Endothelial cell of umbilical vein (primary cell): ENCODE measurements at regions not wholly inside any gene's neighbourhood (a gene's known extent, or its start where the extent isn't known, plus 50 kb on each side); places are given as distances from the start of the nearest gene placed in this dataset.

ENCODE experiments used
- BruUV-seq: library from RNA; stranded (reverse); fragments of 400-500 nt; replicated peaks from 2 replicates; lab custom pipeline; 2021; lab: Mats Ljungman, UMichigan
- CTCF ChIA-PET: fragments of 300-600, 350-600 bp; sonication (Branson Sonifier 250); formaldehyde crosslinking; loops from one replicate; lab custom pipeline; 2021; ENCODE audit warnings: antibody characterized with exemption, inconsistent platforms; lab: Charles Lee
- POLR2A ChIA-PET: fragments of 300-600, 350-600 bp; sonication (Branson Sonifier 250); formaldehyde crosslinking; loops from one replicate; lab custom pipeline; 2021; ENCODE audit warnings: antibody characterized with exemption, inconsistent platforms; lab: Charles Lee
- DNase-seq: peaks from one replicate; pipeline ENCODE4 v3.0.0-alpha.2; 2011; ENCODE audit warnings: low read depth, low spot score
- FAIRE-seq: peaks from 2 replicates; lab custom pipeline; 2011; peaks lifted over from hg19 to GRCh38; lab: Jason Lieb, UNC
- H2AFZ ChIP-seq: 2 replicates; pipeline ENCODE4 v1.6.0; 2012; ENCODE audit warnings: low read depth, low read length, control low read depth, inconsistent platforms
- H3K27ac ChIP-seq: 2 replicates; pipeline ENCODE4 v1.5.1; 2011; ENCODE audit warnings: low read depth, mild to moderate bottlenecking, control low read depth, low read length, moderate library complexity; ENCODE audit not compliant: insufficient read depth
- H3K27me3 ChIP-seq, 2 experiments: 2 replicates each; pipeline versions ENCODE4 v1.6.0 to v1.6.1; 2011; ENCODE audit warnings: low read length in 2 of 2, mixed read lengths in 1 of 2; ENCODE audit not compliant: control insufficient read depth in 2 of 2, insufficient read depth in 2 of 2
- H3K36me3 ChIP-seq, 2 experiments: 2 replicates in 1 of 2; 3 replicates in 1 of 2; pipeline ENCODE4 v1.5.1; 2011; ENCODE audit warnings: low read length in 2 of 2, mild to moderate bottlenecking in 1 of 2, moderate library complexity in 1 of 2; ENCODE audit not compliant: control insufficient read depth in 2 of 2, insufficient read depth in 2 of 2; ENCODE audit errors: extremely low read depth in 1 of 2
- H3K4me1 ChIP-seq: 3 replicates; pipeline ENCODE4 v1.5.1; 2011; ENCODE audit warnings: mild to moderate bottlenecking, low read length; ENCODE audit not compliant: control insufficient read depth, insufficient read depth; ENCODE audit errors: extremely low read depth
- H3K4me2 ChIP-seq: 2 replicates; pipeline ENCODE4 v1.6.1; 2011; ENCODE audit warnings: low read length, control low read depth, mixed read lengths; ENCODE audit not compliant: insufficient read depth
- H3K4me3 ChIP-seq, 3 experiments: fragments of 200-600 bp in 1 of 3; sonication (generic), shearing (Covaris generic) in 1 of 3; replicated peaks in 1 of 3; 2 replicates each; pipeline ENCODE4 v1.5.1; 2011 to 2016; ENCODE audit warnings: control low read depth in 3 of 3, low read length in 3 of 3, mild to moderate bottlenecking in 2 of 3, inconsistent platforms in 1 of 3, low read depth in 1 of 3, moderate library complexity in 1 of 3; ENCODE audit not compliant: insufficient read depth in 1 of 3
- H3K79me2 ChIP-seq: 2 replicates; pipeline ENCODE4 v1.6.0; 2012; ENCODE audit warnings: low read length, inconsistent platforms; ENCODE audit not compliant: control insufficient read depth, insufficient read depth
- H3K9ac ChIP-seq: replicated peaks from 2 replicates; pipeline ENCODE3; 2011; ENCODE audit warnings: low read length, control low read depth; ENCODE audit not compliant: insufficient read depth; ENCODE audit errors: extremely low read depth
- H3K9me1 ChIP-seq: replicated peaks from 3 replicates; pipeline ENCODE4 v1.6.0; 2011; ENCODE audit warnings: mild to moderate bottlenecking, low read length; ENCODE audit not compliant: control insufficient read depth, insufficient read depth; ENCODE audit errors: extremely low read depth
- H3K9me3 ChIP-seq: replicated peaks from 2 replicates; pipeline ENCODE4 v1.5.1; 2012; ENCODE audit warnings: low read length, inconsistent platforms; ENCODE audit not compliant: control insufficient read depth, insufficient read depth
- H4K20me1 ChIP-seq: replicated peaks from 2 replicates; pipeline ENCODE3; 2011; ENCODE audit warnings: mild to moderate bottlenecking, low read length; ENCODE audit not compliant: control insufficient read depth, insufficient read depth; ENCODE audit errors: extremely low read depth
- CTCF ChIP-seq, 2 donors: IDR thresholded peaks; 1 replicate in 1 of 2; 2 replicates in 1 of 2; pipeline ENCODE4 v1.5.1; 2011; ENCODE audit warnings: low read length in 2 of 2, mild to moderate bottlenecking in 2 of 2, moderate library complexity in 2 of 2, control low read depth in 1 of 2, inconsistent platforms in 1 of 2, low read depth in 1 of 2; ENCODE audit not compliant: insufficient read depth in 1 of 2; ENCODE audit errors: extremely low read depth in 1 of 2
- EZH2 ChIP-seq: IDR thresholded peaks from 2 replicates; pipeline ENCODE4 v1.6.1; 2012; ENCODE audit warnings: borderline replicate concordance, low read depth, mild to moderate bottlenecking, moderate library complexity, low read length, inconsistent platforms; ENCODE audit not compliant: severe bottlenecking
- FOS ChIP-seq: IDR thresholded peaks from 2 replicates; pipeline ENCODE4 v1.6.1; 2011; ENCODE audit warnings: mild to moderate bottlenecking, low read length, moderate library complexity, borderline replicate concordance; ENCODE audit not compliant: insufficient read depth
- GATA2 ChIP-seq: IDR thresholded peaks from 2 replicates; pipeline ENCODE4 v1.7.0; 2011; ENCODE audit warnings: low read depth, mild to moderate bottlenecking, moderate library complexity, mixed read lengths, low read length; ENCODE audit not compliant: insufficient read length, insufficient read depth
- JUN ChIP-seq: IDR thresholded peaks from 2 replicates; pipeline ENCODE4 v1.6.1; 2011; ENCODE audit warnings: borderline replicate concordance, low read depth; ENCODE audit not compliant: insufficient read length, insufficient read depth
- MAX ChIP-seq: IDR thresholded peaks from 2 replicates; pipeline ENCODE4 v1.6.1; 2011; ENCODE audit not compliant: insufficient read depth, insufficient read length
- MYC ChIP-seq: IDR thresholded peaks from one replicate; pipeline ENCODE4 v1.6.1; 2011; ENCODE audit warnings: mild to moderate bottlenecking, low read depth, low read length
- POLR2A ChIP-seq: IDR thresholded peaks from 2 replicates; pipeline ENCODE4 v1.6.1; 2012; ENCODE audit warnings: low read depth, mild to moderate bottlenecking, control low read depth, low read length
- POLR2AphosphoS5 ChIP-seq: IDR thresholded peaks from 2 replicates; pipeline ENCODE4 v1.6.1; 2012; ENCODE audit warnings: low read depth, mild to moderate bottlenecking, control low read depth, low read length, moderate library complexity; ENCODE audit not compliant: insufficient read depth
- dilution Hi-C: fragments of 300-500 bp; cut with MboI; formaldehyde crosslinking; loops from one replicate; pipeline ENCODE4 v1.15.0; 2019; ENCODE audit warnings: low sequenced_read_pairs; ENCODE audit not compliant: extremely low pct_ligation_motif_present
- intact Hi-C: fragments of 100-400 bp; cut with micrococcal nuclease; formaldehyde crosslinking; loops from one replicate; pipeline ENCODE4 v1.10.0; 2022

- H3K4me1 ChIP-seq = no peaks in the 10 kb centered on the region
- no peak overlapping the region for H3K4me2 ChIP-seq
- no peak for TF ChIP-seq FOS
- TF ChIP-seq POLR2A = no peak
- no peak for TF ChIP-seq MYC
- TF ChIP-seq JUN = no peak
- TF ChIP-seq CTCF (IDR thresholded peaks at IDR 0.05; ENCODE audit: extremely low read depth in 1 of 2, insufficient read depth in 1 of 2, low read depth in 1 of 2, low read length in 2 of 2) = no peak
- TF ChIP-seq MAX = no peak
- TF ChIP-seq EZH2 = no peak
- TF ChIP-seq GATA2 = no peak
- no peak for TF ChIP-seq POLR2AphosphoS5
- H4K20me1 ChIP-seq = no peaks in the 10 kb centered on the region
- FAIRE-seq (no peak), DNase-seq (no peak)
- CTCF ChIA-PET = no interaction called here
- H3K27me3 ChIP-seq = no peaks in the 10 kb centered on the region
- dilution Hi-C loops = no loop called here
- H3K36me3 ChIP-seq = no peaks in the 10 kb centered on the region
- H3K4me3 ChIP-seq = no peak overlapping the region
- no peaks in the 10 kb centered on the region for H3K9me1 ChIP-seq
- no peak overlapping the region for H3K27ac ChIP-seq
- intact Hi-C loops = no loop called here
- H3K9ac ChIP-seq = no peak overlapping the region
- no TSS peak for BruUV-seq
- no peak overlapping the region for H2AFZ ChIP-seq
- H3K79me2 ChIP-seq = no peaks in the 10 kb centered on the region
- POLR2A ChIA-PET = no interaction called here
- no peaks in the 10 kb centered on the region for H3K9me3 ChIP-seq
Observed at GRCh38 chr4:7131498-7132031, 60.8 kb upstream of the SORCS2 start.
